H1 (cell line): ENCODE measurements at regions not wholly inside any gene's neighbourhood (a gene's known extent, or its start where the extent isn't known, plus 50 kb on each side); places are given as distances from the start of the nearest gene placed in this dataset.

Experiments used
- CTCF ChIA-PET: fragments of 300-600 bp; sonication (Branson Sonifier 250); formaldehyde crosslinking; loops from one replicate; lab custom pipeline; 2021; ENCODE audit not compliant: partially characterized antibody; lab: Charles Lee
- POLR2A ChIA-PET: fragments of 300-600 bp; sonication (Branson Sonifier 250); formaldehyde crosslinking; loops from one replicate; lab custom pipeline; 2021; ENCODE audit warnings: inconsistent platforms; ENCODE audit not compliant: partially characterized antibody; lab: Charles Lee
- DNase-seq, 2 experiments: peaks; one replicate each; pipeline versions ENCODE4 v3.0.0 to v3.0.0-alpha.2; 2010 to 2022; ENCODE audit warnings: low spot score in 2 of 2, low read depth in 1 of 2, mixed read lengths in 1 of 2
- FAIRE-seq: peaks from 2 replicates; lab custom pipeline; 2011; peaks lifted over from hg19 to GRCh38; lab: Jason Lieb, UNC
- H2AFZ ChIP-seq: 2 replicates; pipeline ENCODE4 v1.8.1; 2012; ENCODE audit warnings: low read length, inconsistent platforms
- H2AK5ac ChIP-seq: 2 replicates; pipeline ENCODE4 v1.6.1; 2013; ENCODE audit warnings: low read depth, low read length
- H2BK120ac ChIP-seq: replicated peaks from 2 replicates; pipeline ENCODE3; 2013; ENCODE audit warnings: low read depth, low read length, inconsistent platforms
- H2BK12ac ChIP-seq: 2 replicates; pipeline ENCODE4 v1.6.1; 2013; ENCODE audit warnings: low read depth, low read length
- H2BK15ac ChIP-seq: 2 replicates; pipeline ENCODE4 v1.6.1; 2013; ENCODE audit warnings: low read length
- H2BK20ac ChIP-seq: 2 replicates; pipeline ENCODE4 v1.6.1; 2013; ENCODE audit warnings: low read length
- H2BK5ac ChIP-seq: 2 replicates; pipeline ENCODE4 v1.6.1; 2013; ENCODE audit warnings: low read depth, low read length
- H3K14ac ChIP-seq: 2 replicates; pipeline ENCODE4 v1.6.1; 2013; ENCODE audit warnings: inconsistent platforms; ENCODE audit not compliant: insufficient read length
- H3K18ac ChIP-seq: 2 replicates; pipeline ENCODE4 v1.6.1; 2013; ENCODE audit warnings: low read length; ENCODE audit errors: extremely low read depth
- H3K23ac ChIP-seq: 2 replicates; pipeline ENCODE4 v1.6.1; 2013; ENCODE audit warnings: inconsistent platforms; ENCODE audit not compliant: insufficient read length
- H3K23me2 ChIP-seq: 2 replicates; pipeline ENCODE4 v1.6.1; 2013; ENCODE audit warnings: low read depth, low read length
- H3K27ac ChIP-seq: 2 replicates; pipeline ENCODE4 v1.6.1; 2011; ENCODE audit warnings: low read depth, low read length, inconsistent platforms
- H3K27me3 ChIP-seq, 4 experiments: replicated peaks in 1 of 4; 1 replicate in 1 of 4; 2 replicates in 3 of 4; pipeline versions ENCODE4 v1.6.1 to v1.8.1; 2011 to 2013; ENCODE audit warnings: low read length in 3 of 4, mild to moderate bottlenecking in 3 of 4, inconsistent platforms in 2 of 4, mixed read lengths in 2 of 4, moderate library complexity in 1 of 4; ENCODE audit not compliant: control insufficient read depth in 3 of 4, insufficient read depth in 3 of 4; ENCODE audit errors: extremely low read depth in 1 of 4
- H3K36me3 ChIP-seq, 4 experiments: 2 replicates each; pipeline versions ENCODE4 v1.6.1 to v1.8.1; 2011 to 2013; ENCODE audit warnings: mild to moderate bottlenecking in 4 of 4, low read length in 3 of 4, moderate library complexity in 2 of 4, control low read depth in 1 of 4, inconsistent platforms in 1 of 4; ENCODE audit not compliant: insufficient read depth in 4 of 4, control insufficient read depth in 2 of 4
- H3K4ac ChIP-seq: replicated peaks from 2 replicates; pipeline ENCODE3; 2013; ENCODE audit warnings: low read length, low read depth, mixed read lengths, inconsistent platforms; ENCODE audit not compliant: insufficient read length
- H3K4me1 ChIP-seq, 4 experiments: replicated peaks in 1 of 4; 1 replicate in 1 of 4; 2 replicates in 3 of 4; pipeline versions ENCODE4 v1.6.1 to v1.8.1; 2011 to 2013; ENCODE audit warnings: low read length in 3 of 4, inconsistent platforms in 2 of 4, mixed read lengths in 1 of 4; ENCODE audit not compliant: insufficient read depth in 4 of 4, control insufficient read depth in 3 of 4
- H3K4me2 ChIP-seq, 2 experiments: 2 replicates each; pipeline versions ENCODE4 v1.6.1 to v1.8.1; 2011 to 2013; ENCODE audit warnings: low read depth in 2 of 2, low read length in 2 of 2, control low read depth in 1 of 2, inconsistent platforms in 1 of 2, mild to moderate bottlenecking in 1 of 2; ENCODE audit not compliant: insufficient read depth in 1 of 2
- H3K4me3 ChIP-seq, 4 experiments: fragments of 200-600, 300-600 bp in 1 of 4; sonication (generic), shearing (Covaris generic), sonication (Bioruptor Twin) in 1 of 4; 2 replicates each; pipeline versions ENCODE4 v1.5.1 to v1.8.1; 2011 to 2016; ENCODE audit warnings: low read length in 4 of 4, low read depth in 3 of 4, control low read depth in 2 of 4, inconsistent platforms in 2 of 4, mild to moderate bottlenecking in 2 of 4, mixed read lengths in 1 of 4, moderate library complexity in 1 of 4; ENCODE audit not compliant: insufficient read depth in 2 of 4; ENCODE audit errors: extremely low read depth in 1 of 4
- H3K56ac ChIP-seq: replicated peaks from 2 replicates; pipeline ENCODE3; 2013; ENCODE audit warnings: low read depth, mild to moderate bottlenecking, mixed read lengths, low read length, inconsistent platforms; ENCODE audit not compliant: insufficient read length
- H3K79me1 ChIP-seq: 2 replicates; pipeline ENCODE4 v1.6.1; 2013; ENCODE audit warnings: low read depth, low read length, control low read depth
- H3K79me2 ChIP-seq, 2 experiments: 2 replicates each; pipeline versions ENCODE4 v1.6.1 to v1.8.1; 2012 to 2013; ENCODE audit warnings: low read length in 2 of 2, mild to moderate bottlenecking in 2 of 2, inconsistent platforms in 1 of 2; ENCODE audit not compliant: insufficient read depth in 2 of 2, control insufficient read depth in 1 of 2
- H3K9ac ChIP-seq, 4 experiments: replicated peaks in 1 of 4; 1 replicate in 1 of 4; 2 replicates in 3 of 4; pipeline versions ENCODE4 v1.6.1 to v1.8.1; 2011 to 2013; ENCODE audit warnings: low read depth in 3 of 4, low read length in 3 of 4, control low read depth in 2 of 4, mild to moderate bottlenecking in 2 of 4, moderate library complexity in 2 of 4, inconsistent platforms in 1 of 4; ENCODE audit errors: extremely low read depth in 1 of 4
- H3K9me3 ChIP-seq, 2 experiments: 2 replicates each; pipeline versions ENCODE4 v1.6.1 to v1.8.1; 2012 to 2013; ENCODE audit warnings: mild to moderate bottlenecking in 2 of 2, moderate library complexity in 2 of 2, control low read depth in 1 of 2, inconsistent platforms in 1 of 2, low read depth in 1 of 2, low read length in 1 of 2, mixed read lengths in 1 of 2; ENCODE audit not compliant: insufficient read depth in 2 of 2
- H4K20me1 ChIP-seq, 2 experiments: replicated peaks in 1 of 2; 2 replicates each; pipeline versions ENCODE3 to v1.8.1; 2011 to 2013; ENCODE audit warnings: inconsistent platforms in 2 of 2, low read length in 2 of 2, mild to moderate bottlenecking in 1 of 2; ENCODE audit not compliant: insufficient read depth in 2 of 2, control insufficient read depth in 1 of 2
- H4K5ac ChIP-seq: 2 replicates; pipeline ENCODE4 v1.6.1; 2013; ENCODE audit warnings: low read length, low read depth, mixed read lengths, inconsistent platforms; ENCODE audit not compliant: insufficient read length
- H4K8ac ChIP-seq: 2 replicates; pipeline ENCODE4 v1.8.0; 2013; ENCODE audit warnings: mild to moderate bottlenecking, moderate library complexity, low read length, inconsistent platforms; ENCODE audit not compliant: insufficient read depth; ENCODE audit errors: extremely low read depth
- H4K91ac ChIP-seq: replicated peaks from 2 replicates; pipeline ENCODE3; 2013; ENCODE audit warnings: low read length, mixed read lengths, inconsistent platforms; ENCODE audit not compliant: insufficient read length
- CBX5 ChIP-seq: fragments of 300-800, 300-1000 bp; sonication (generic); IDR thresholded peaks from 2 replicates; pipeline ENCODE4 v1.7.1; 2016; ENCODE audit warnings: antibody characterized with exemption, low read length, low read depth
- EP300 ChIP-seq, 2 experiments: IDR thresholded peaks; 1 replicate in 1 of 2; 2 replicates in 1 of 2; pipeline ENCODE4 v1.6.1; 2011 to 2012; ENCODE audit warnings: low read depth in 2 of 2, low read length in 2 of 2, mild to moderate bottlenecking in 2 of 2, borderline replicate concordance in 1 of 2, inconsistent platforms in 1 of 2, moderate library complexity in 1 of 2
- NANOG ChIP-seq: IDR thresholded peaks from 2 replicates; pipeline ENCODE4 v1.6.1; 2011; ENCODE audit warnings: low read length, low read depth, mild to moderate bottlenecking, inconsistent platforms; ENCODE audit not compliant: insufficient read depth, poor library complexity, severe bottlenecking
- RNF2 ChIP-seq: fragments of 200-900, 300-1000 bp; sonication (generic); IDR thresholded peaks from 2 replicates; pipeline ENCODE4 v1.7.1; 2016; ENCODE audit warnings: borderline replicate concordance, low read depth, mild to moderate bottlenecking, antibody characterized with exemption, low read length; ENCODE audit not compliant: poor library complexity, severe bottlenecking; ENCODE audit errors: missing control alignments
- SIN3A ChIP-seq, 2 experiments: IDR thresholded peaks in 1 of 2; conservative IDR thresholded peaks in 1 of 2; 2 replicates each; pipeline ENCODE4 v1.6.1; 2011 to 2012; ENCODE audit warnings: low read length in 2 of 2, improper control_type of control experiment in 1 of 2, low read depth in 1 of 2, mild to moderate bottlenecking in 1 of 2
- TAF1 ChIP-seq: IDR thresholded peaks from 2 replicates; pipeline ENCODE4 v1.6.1; 2011; ENCODE audit warnings: mild to moderate bottlenecking, low read depth, low read length
- WGBS, 2 experiments: shearing (Covaris generic) in 1 of 2; methylation state at CpG; one replicate each; pipeline versions ENCODE4 v1.1.6 to v1.1.7; 2013 to 2015; ENCODE audit warnings: low lambda C conversion rate in 2 of 2, mixed read lengths in 2 of 2, inconsistent platforms in 1 of 2, low coverage in 1 of 2, missing lambda C conversion rate in 1 of 2; ENCODE audit not compliant: insufficient replicate concordance in 2 of 2, insufficient coverage in 1 of 2, insufficient read length in 1 of 2; ENCODE audit errors: extremely low coverage in 1 of 2, missing lambda C conversion rate in 1 of 2; 5-methylcytosine and 5-hydroxymethylcytosine counted together
- TF ChIP-seq, protein P1 (sequence below): IDR thresholded peaks from 2 replicates; pipeline ENCODE4 v1.6.1; 2012; ENCODE audit warnings: inconsistent platforms
- TF ChIP-seq, protein P2 (sequence below), 3 experiments: IDR thresholded peaks; 1 replicate in 2 of 3; 2 replicates in 1 of 3; pipeline versions ENCODE4 v1.5.1 to v1.6.1; 2011; ENCODE audit warnings: low read length in 3 of 3, mild to moderate bottlenecking in 3 of 3, inconsistent platforms in 2 of 3, low read depth in 1 of 3, moderate library complexity in 1 of 3; ENCODE audit not compliant: insufficient read depth in 1 of 3; ENCODE audit errors: control extremely low read depth in 1 of 3

- Histone ChIP-seq H3K36me3 (no peaks in the 10 kb centered on the region; a peak in 1 of 8 replicates), H3K9me3 (peaks cover 0 to 8% of the 10 kb centered on the region in 2 experiments; a peak in 1 of 4 replicates), H4K8ac (no peak overlapping the region), H2BK15ac (no peak overlapping the region), H3K4me1 (no peaks in the 10 kb centered on the region), H2AFZ (no peak overlapping the region), H3K14ac (no peak overlapping the region), H2BK20ac (no peak overlapping the region), H2BK5ac (no peak overlapping the region), H3K27ac (no peak overlapping the region), H3K23ac (no peak overlapping the region), H3K23me2 (0 out of 2 replicates have a peak, but pooled peaks cover under 1% of the 10 kb centered on the region), H3K9ac (no peak overlapping the region), H4K5ac (no peak overlapping the region), H3K56ac (no peak overlapping the region), H3K79me2 (no peaks in the 10 kb centered on the region), H3K18ac (no peak overlapping the region), H3K4ac (no peak overlapping the region), H3K27me3 (no peaks in the 10 kb centered on the region), H3K79me1 (no peaks in the 10 kb centered on the region), H2BK12ac (no peak overlapping the region), H2AK5ac (no peak overlapping the region), H4K20me1 (no peaks in the 10 kb centered on the region), H2BK120ac (no peak overlapping the region), H3K4me3 (no peak overlapping the region), H3K4me2 (no peak overlapping the region), H4K91ac (no peak overlapping the region)
- DNase-seq (peak in 1 of 2 experiments; percentile 21), FAIRE-seq (peak; percentile 57)
- 78% methylated on average over 3 of the region's 3 CpGs; no CpG with 5 or more reads in 1 of the 2 experiments for WGBS, 2 experiments
- ChIA-PET POLR2A (no interaction called here), CTCF (interaction anchor here (0.6 to 1.6 kb wide), 6 partner anchors 27 to 1261 kb away, joined by 3 to 5 read pairs (median 3); no protein-coding TSS in a partner anchor)
- TF ChIP-seq, protein P1, sequence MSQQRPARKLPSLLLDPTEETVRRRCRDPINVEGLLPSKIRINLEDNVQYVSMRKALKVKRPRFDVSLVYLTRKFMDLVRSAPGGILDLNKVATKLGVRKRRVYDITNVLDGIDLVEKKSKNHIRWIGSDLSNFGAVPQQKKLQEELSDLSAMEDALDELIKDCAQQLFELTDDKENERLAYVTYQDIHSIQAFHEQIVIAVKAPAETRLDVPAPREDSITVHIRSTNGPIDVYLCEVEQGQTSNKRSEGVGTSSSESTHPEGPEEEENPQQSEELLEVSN, result no peak
- no peak for TF ChIP-seq TAF1
- TF ChIP-seq, protein P2, sequence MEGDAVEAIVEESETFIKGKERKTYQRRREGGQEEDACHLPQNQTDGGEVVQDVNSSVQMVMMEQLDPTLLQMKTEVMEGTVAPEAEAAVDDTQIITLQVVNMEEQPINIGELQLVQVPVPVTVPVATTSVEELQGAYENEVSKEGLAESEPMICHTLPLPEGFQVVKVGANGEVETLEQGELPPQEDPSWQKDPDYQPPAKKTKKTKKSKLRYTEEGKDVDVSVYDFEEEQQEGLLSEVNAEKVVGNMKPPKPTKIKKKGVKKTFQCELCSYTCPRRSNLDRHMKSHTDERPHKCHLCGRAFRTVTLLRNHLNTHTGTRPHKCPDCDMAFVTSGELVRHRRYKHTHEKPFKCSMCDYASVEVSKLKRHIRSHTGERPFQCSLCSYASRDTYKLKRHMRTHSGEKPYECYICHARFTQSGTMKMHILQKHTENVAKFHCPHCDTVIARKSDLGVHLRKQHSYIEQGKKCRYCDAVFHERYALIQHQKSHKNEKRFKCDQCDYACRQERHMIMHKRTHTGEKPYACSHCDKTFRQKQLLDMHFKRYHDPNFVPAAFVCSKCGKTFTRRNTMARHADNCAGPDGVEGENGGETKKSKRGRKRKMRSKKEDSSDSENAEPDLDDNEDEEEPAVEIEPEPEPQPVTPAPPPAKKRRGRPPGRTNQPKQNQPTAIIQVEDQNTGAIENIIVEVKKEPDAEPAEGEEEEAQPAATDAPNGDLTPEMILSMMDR (IDR thresholded peaks at IDR 0.05; ENCODE audit: control extremely low read depth in 1 of 3, insufficient read depth in 1 of 3, low read depth in 1 of 3, low read length in 3 of 3), result peak in 2 of 3 experiments; percentile 47 to 67; a peak in 3 of 4 replicates
- TF ChIP-seq NANOG, result no peak
- TF ChIP-seq CBX5, result no peak
- no peak for TF ChIP-seq RNF2
- no peak for TF ChIP-seq EP300 (IDR thresholded peaks at IDR 0.05; ENCODE audit: borderline replicate concordance in 1 of 2, low read depth in 2 of 2, low read length in 2 of 2)
- peak; percentile 67 to 75; a peak in 1 of 4 replicates for TF ChIP-seq SIN3A (conservative IDR thresholded peaks at IDR 0.05 in 1 of 2, IDR thresholded peaks at IDR 0.05 in 1 of 2; ENCODE audit: low read depth in 1 of 2, low read length in 2 of 2)
Observed at GRCh38 chr6:73942592-73943186, 246.7 kb downstream of the CD109 start.
